SK-N-SH (cell line): ENCODE measurements at regions not wholly inside any gene's neighbourhood (a gene's known extent, or its start where the extent isn't known, plus 50 kb on each side); places are given as distances from the start of the nearest gene placed in this dataset.

Source experiments
- CHD2 ChIP-seq: fragments of 150-350 bp; IDR thresholded peaks from 2 replicates; pipeline ENCODE4 v1.6.1; 2018; ENCODE audit warnings: low read length; ENCODE audit not compliant: partially characterized antibody
- CTCF ChIP-seq: fragments of 200-600 bp; sonication (generic); IDR thresholded peaks from 2 replicates; pipeline ENCODE4 v1.6.1; 2017; ENCODE audit warnings: antibody characterized with exemption, mild to moderate bottlenecking, moderate library complexity
- EP300 ChIP-seq, 2 experiments: IDR thresholded peaks; 2 replicates each; pipeline versions ENCODE4 v1.4.0 to v1.6.1; 2012; ENCODE audit warnings: borderline replicate concordance in 1 of 2, low read depth in 1 of 2, low read length in 1 of 2
- EZH2phosphoT487 ChIP-seq: fragments of 200-600 bp; sonication (generic); IDR thresholded peaks from 2 replicates; pipeline ENCODE4 v1.6.1; 2017; ENCODE audit warnings: low read depth, mixed run types, mild to moderate bottlenecking, antibody characterized with exemption, moderate library complexity, borderline replicate concordance
- GABPA ChIP-seq: IDR thresholded peaks from 2 replicates; pipeline ENCODE4 v1.4.0; 2012; ENCODE audit warnings: low read depth, mild to moderate bottlenecking
- IRF3 ChIP-seq: fragments of 150-350 bp; IDR thresholded peaks from 2 replicates; pipeline ENCODE4 v1.6.1; 2016; ENCODE audit warnings: mild to moderate bottlenecking, low read depth, low read length
- JUND ChIP-seq: IDR thresholded peaks from 2 replicates; pipeline ENCODE4 v1.4.0; 2012
- POLR2AphosphoS5 ChIP-seq: IDR thresholded peaks from 2 replicates; pipeline ENCODE4 v1.6.1; 2012; ENCODE audit warnings: low read depth, low read length
- REST ChIP-seq: IDR thresholded peaks from 2 replicates; pipeline ENCODE4 v1.6.1; 2012; ENCODE audit warnings: mild to moderate bottlenecking, low read depth, low read length, moderate library complexity
- RXRA ChIP-seq: IDR thresholded peaks from 2 replicates; pipeline ENCODE4 v1.4.0; 2012; ENCODE audit warnings: low read depth, mild to moderate bottlenecking, borderline replicate concordance
- SIN3A ChIP-seq: IDR thresholded peaks from 2 replicates; pipeline ENCODE4 v1.6.1; 2012; ENCODE audit warnings: low read depth, mild to moderate bottlenecking, low read length, moderate library complexity, borderline replicate concordance
- TAF1 ChIP-seq: IDR thresholded peaks from 2 replicates; pipeline ENCODE4 v1.6.1; 2012; ENCODE audit warnings: low read depth, mild to moderate bottlenecking, low read length, moderate library complexity, borderline replicate concordance
- TF ChIP-seq, protein P1 (sequence below): IDR thresholded peaks from 2 replicates; pipeline ENCODE4 v1.4.0; 2012; ENCODE audit warnings: low read depth
- TF ChIP-seq, protein P2 (sequence below): fragments of 150-350 bp; IDR thresholded peaks from 2 replicates; pipeline ENCODE4 v1.6.1; 2017; ENCODE audit warnings: antibody characterized with exemption, low read length, low read depth, borderline replicate concordance

DNA sequence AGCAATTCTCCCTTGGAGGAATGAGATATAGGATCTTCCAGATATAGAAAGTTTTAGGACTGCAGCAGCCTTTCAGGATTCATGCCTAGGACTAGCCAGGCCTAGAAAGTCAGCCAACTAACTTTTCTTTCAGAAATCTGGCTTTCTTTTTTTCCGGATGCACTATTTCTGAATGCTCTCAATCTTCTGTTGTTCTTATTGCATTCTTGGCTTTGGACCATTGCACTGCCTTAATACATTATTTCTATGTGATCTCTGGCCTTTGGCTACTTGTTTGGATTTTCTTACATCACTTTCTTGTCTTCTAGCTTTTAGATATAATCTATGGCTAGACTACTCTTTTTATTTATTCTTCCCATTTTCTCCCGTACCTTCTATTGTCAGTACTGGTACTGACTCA is 813.1 kb upstream of the HTR2C start:
- no peak for TF ChIP-seq CHD2
- no peak for TF ChIP-seq CTCF
- no peak for TF ChIP-seq POLR2AphosphoS5
- TF ChIP-seq EZH2phosphoT487 = no peak
- TF ChIP-seq REST = no peak
- no peak for TF ChIP-seq GABPA
- no peak for TF ChIP-seq IRF3
- TF ChIP-seq, protein P1, sequence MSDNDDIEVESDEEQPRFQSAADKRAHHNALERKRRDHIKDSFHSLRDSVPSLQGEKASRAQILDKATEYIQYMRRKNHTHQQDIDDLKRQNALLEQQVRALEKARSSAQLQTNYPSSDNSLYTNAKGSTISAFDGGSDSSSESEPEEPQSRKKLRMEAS = no peak
- no peak for TF ChIP-seq JUND
- TF ChIP-seq, protein P2, sequence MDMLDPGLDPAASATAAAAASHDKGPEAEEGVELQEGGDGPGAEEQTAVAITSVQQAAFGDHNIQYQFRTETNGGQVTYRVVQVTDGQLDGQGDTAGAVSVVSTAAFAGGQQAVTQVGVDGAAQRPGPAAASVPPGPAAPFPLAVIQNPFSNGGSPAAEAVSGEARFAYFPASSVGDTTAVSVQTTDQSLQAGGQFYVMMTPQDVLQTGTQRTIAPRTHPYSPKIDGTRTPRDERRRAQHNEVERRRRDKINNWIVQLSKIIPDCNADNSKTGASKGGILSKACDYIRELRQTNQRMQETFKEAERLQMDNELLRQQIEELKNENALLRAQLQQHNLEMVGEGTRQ = no peak
- no peak for TF ChIP-seq EP300 (IDR thresholded peaks at IDR 0.05; ENCODE audit: borderline replicate concordance in 1 of 2, low read depth in 1 of 2, low read length in 1 of 2)
- no peak for TF ChIP-seq SIN3A
- TF ChIP-seq TAF1 = no peak
- no peak for TF ChIP-seq RXRA
